K562 (cell line): ENCODE measurements at regions not wholly inside any gene's neighbourhood (a gene's known extent, or its start where the extent isn't known, plus 50 kb on each side); places are given as distances from the start of the nearest gene placed in this dataset.

Experiments used
- ATAC-seq: fragments of 200-7000 bp; cut with Tn5 transposase; 3 replicates; pipeline ENCODE4 v1.9.1; 2020; ENCODE audit warnings: moderate library complexity
- BruUV-seq: library from RNA; stranded (reverse); fragments of 400-500 nt; replicated peaks from 2 replicates; lab custom pipeline; 2021; lab: Mats Ljungman, UMichigan
- CTCF ChIA-PET: fragments of 300-600 bp; formaldehyde crosslinking; extraction: SDS; loops from one replicate; lab custom pipeline; 2021; ENCODE audit warnings: low intra/inter-chr PET ratio; lab: Yijun Ruan, JAX
- POLR2A ChIA-PET: fragments of 300-600, 350-650 bp; sonication (Branson Sonifier 250); formaldehyde crosslinking; extraction: SDS; loops from one replicate; lab custom pipeline; 2021; ENCODE audit warnings: antibody characterized with exemption, inconsistent platforms; lab: Yijun Ruan, JAX
- DNase-seq, 4 experiments: peaks; one replicate each; pipeline versions ENCODE4 v3.0.0 to v3.0.0-alpha.2; 2011 to 2018; ENCODE audit warnings: low spot score in 3 of 4, mixed read lengths in 3 of 4; ENCODE audit errors: extremely low read depth in 1 of 4
- FAIRE-seq: peaks from 2 replicates; lab custom pipeline; 2011; peaks lifted over from hg19 to GRCh38; lab: Jason Lieb, UNC
- H2AFZ ChIP-seq: 2 replicates; pipeline ENCODE4 v1.6.0; 2011; ENCODE audit warnings: low read depth, low read length, control low read depth, inconsistent platforms
- H3K27ac ChIP-seq: fragments of 200-600 bp; 3 replicates; pipeline ENCODE4 v1.8.0; 2011; ENCODE audit warnings: low read depth, mild to moderate bottlenecking, control low read depth, inconsistent platforms, low read length, moderate library complexity, mixed read lengths; ENCODE audit errors: extremely low read depth
- H3K27me3 ChIP-seq, 2 experiments: fragments of 300-600 bp in 1 of 2; 2 replicates in 1 of 2; 3 replicates in 1 of 2; pipeline versions ENCODE4 v1.6.0 to v1.8.0; 2011; ENCODE audit warnings: inconsistent platforms in 2 of 2, low read length in 2 of 2, mild to moderate bottlenecking in 1 of 2, mixed read lengths in 1 of 2, moderate library complexity in 1 of 2; ENCODE audit not compliant: control insufficient read depth in 2 of 2, insufficient read depth in 2 of 2
- H3K36me3 ChIP-seq: fragments of 300-600 bp; 3 replicates; pipeline ENCODE4 v1.8.0; 2011; ENCODE audit warnings: mild to moderate bottlenecking, low read length, inconsistent platforms; ENCODE audit not compliant: control insufficient read depth, insufficient read depth
- H3K4me1 ChIP-seq, 2 experiments: fragments of 200-600 bp in 1 of 2; replicated peaks in 1 of 2; 2 replicates in 1 of 2; 3 replicates in 1 of 2; pipeline versions ENCODE4 v1.5.1 to v1.8.0; 2011; ENCODE audit warnings: inconsistent platforms in 2 of 2, low read length in 2 of 2, mild to moderate bottlenecking in 1 of 2, mixed read lengths in 1 of 2, moderate library complexity in 1 of 2; ENCODE audit not compliant: control insufficient read depth in 2 of 2, insufficient read depth in 2 of 2
- H3K4me2 ChIP-seq: 2 replicates; pipeline ENCODE4 v1.6.1; 2011; ENCODE audit warnings: low read length, control low read depth, inconsistent platforms, mixed read lengths; ENCODE audit not compliant: insufficient read depth
- H3K4me3 ChIP-seq: fragments of 200-600 bp; sonication (generic), shearing (Covaris generic); 2 replicates; pipeline ENCODE4 v1.5.1; 2016; ENCODE audit warnings: control low read depth, inconsistent platforms
- H3K79me2 ChIP-seq: fragments of 200-600 bp; 3 replicates; pipeline ENCODE4 v1.8.0; 2011; ENCODE audit warnings: low read length, inconsistent platforms; ENCODE audit not compliant: control insufficient read depth, insufficient read depth
- H3K9ac ChIP-seq, 2 experiments: 2 replicates each; pipeline versions ENCODE4 v1.6.0 to v1.6.1; 2011; ENCODE audit warnings: low read depth in 2 of 2, low read length in 2 of 2, control low read depth in 1 of 2, inconsistent platforms in 1 of 2, mild to moderate bottlenecking in 1 of 2, mixed read lengths in 1 of 2; ENCODE audit not compliant: insufficient read depth in 1 of 2
- H3K9me1 ChIP-seq: one replicate; pipeline ENCODE4 v1.6.0; 2011; ENCODE audit warnings: inconsistent platforms, mild to moderate bottlenecking, low read length, moderate library complexity; ENCODE audit not compliant: control insufficient read depth, insufficient read depth
- H3K9me3 ChIP-seq: replicated peaks from 2 replicates; pipeline ENCODE4 v1.5.1; 2011; ENCODE audit warnings: low read depth, low read length, inconsistent platforms; ENCODE audit not compliant: control insufficient read depth, insufficient read depth
- H4K20me1 ChIP-seq: replicated peaks from 2 replicates; pipeline ENCODE4 v1.6.1; 2011; ENCODE audit warnings: low read length, inconsistent platforms, mixed read lengths; ENCODE audit not compliant: control insufficient read depth, insufficient read depth
- ATF1 ChIP-seq, 2 experiments: fragments of 450-650 bp in 1 of 2; IDR thresholded peaks; 2 replicates each; pipeline ENCODE4 v1.6.1; 2016; ENCODE audit warnings: missing compliant biosample characterization in 1 of 2, missing genetic modification characterization in 1 of 2
- ELF1 ChIP-seq: fragments of 200-800 bp; sonication (Bioruptor generic); IDR thresholded peaks from 2 replicates; pipeline ENCODE4 v1.6.1; 2016; ENCODE audit warnings: missing genetic modification characterization, missing compliant biosample characterization
- HEY1 ChIP-seq: fragments of 250-450 bp; sonication (Bioruptor Pico); IDR thresholded peaks from 2 replicates; pipeline ENCODE4 v1.5.0; 2020; ENCODE audit warnings: mild to moderate bottlenecking, moderate library complexity, borderline replicate concordance
- SMAD4 ChIP-seq: fragments of 250-450 bp; sonication (Bioruptor Pico); conservative IDR thresholded peaks from 2 replicates; pipeline ENCODE4 v1.8.0; 2021; ENCODE audit warnings: inconsistent platforms, mild to moderate bottlenecking, moderate library complexity
- TRIM24 ChIP-seq, 2 experiments: fragments of 450-650 bp; IDR thresholded peaks; 2 replicates each; pipeline ENCODE4 v1.6.1; 2016
- UBTF ChIP-seq, 2 experiments: IDR thresholded peaks; 2 replicates each; pipeline ENCODE4 v1.6.1; 2012; ENCODE audit warnings: improper control_type of control experiment in 2 of 2, low read depth in 2 of 2, low read length in 2 of 2, borderline replicate concordance in 1 of 2
- ZBTB9 ChIP-seq: fragments of 450-650 bp; formaldehyde crosslinking; IDR thresholded peaks from 2 replicates; pipeline ENCODE4 v1.4.0; 2020; ENCODE audit warnings: mild to moderate bottlenecking, moderate library complexity
- ZNF224 ChIP-seq: sonication (generic); formaldehyde crosslinking; IDR thresholded peaks from 2 replicates; pipeline ENCODE4 v1.8.0; 2022; ENCODE audit warnings: mild to moderate bottlenecking, missing genetic modification reagents
- ZNF316 ChIP-seq: fragments of 450-650 bp; IDR thresholded peaks from 2 replicates; pipeline ENCODE4 v1.6.1; 2016
- WGBS: fragments of 100-300 bp; shearing (Covaris generic); methylation state at CpG from one replicate; pipeline ENCODE4 v1.1.6; 2016; ENCODE audit warnings: low coverage, mixed read lengths; ENCODE audit not compliant: insufficient coverage; ENCODE audit errors: missing lambda C conversion rate; 5-methylcytosine and 5-hydroxymethylcytosine counted together
- in situ Hi-C: fragments of 300-500 bp; cut with MboI; formaldehyde crosslinking; loops from 4 replicates; pipeline ENCODE4 v1.15.0; 2018; ENCODE audit warnings: inconsistent platforms, mixed read lengths
- intact Hi-C: fragments of 100-400 bp; cut with micrococcal nuclease; formaldehyde crosslinking; loops from 2 replicates; pipeline ENCODE4 v1.14.2; 2022
- TF ChIP-seq, protein P1 (sequence below): sonication (generic); formaldehyde crosslinking; IDR thresholded peaks from 2 replicates; pipeline ENCODE4 v1.8.0; 2022; ENCODE audit warnings: missing genetic modification reagents, mild to moderate bottlenecking, borderline replicate concordance

DNA sequence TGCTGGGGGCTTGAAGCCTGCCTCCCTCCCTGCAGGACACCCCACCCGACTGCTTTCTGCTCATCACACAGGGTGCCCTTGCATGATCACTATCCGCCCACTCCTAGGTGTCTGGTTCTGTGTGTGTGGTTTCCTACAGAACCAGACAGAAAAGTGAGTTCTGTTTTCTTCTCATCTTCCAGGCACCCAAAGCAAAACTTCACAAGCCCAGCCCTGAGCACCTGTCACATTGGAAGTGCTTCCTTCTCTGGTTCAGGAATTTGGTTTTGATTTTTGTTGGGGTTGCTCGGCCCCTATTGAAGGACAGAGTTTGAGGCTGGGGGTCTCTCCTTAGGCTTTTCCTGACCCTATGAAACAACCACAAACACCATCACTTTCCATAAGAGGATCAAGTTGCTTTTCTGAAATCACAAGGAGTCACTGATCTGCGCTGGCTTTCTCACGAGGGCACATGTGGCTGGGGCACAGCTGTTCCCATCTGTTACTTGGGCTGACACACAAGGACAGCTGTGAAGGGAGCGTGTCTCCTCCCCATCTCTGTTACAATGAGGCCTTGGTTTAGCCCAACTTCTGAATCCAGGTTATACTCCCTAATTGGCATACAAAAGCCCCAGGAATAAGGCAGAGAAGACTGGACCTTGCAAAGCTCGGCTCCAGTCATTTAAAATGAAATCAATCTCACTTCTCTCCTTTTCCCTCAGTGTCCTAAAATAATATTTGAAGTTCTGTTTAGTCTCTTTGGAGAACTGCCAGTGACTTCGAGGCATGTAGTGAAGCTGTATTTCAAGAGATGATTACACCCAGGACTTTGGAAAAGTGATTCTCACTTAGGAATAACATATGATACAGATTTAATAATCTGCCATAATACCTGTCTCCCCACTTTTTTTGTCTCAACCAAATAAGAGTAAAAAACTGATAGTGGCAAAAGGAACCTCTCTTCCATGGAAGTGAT lies 213.1 kb upstream of the GAS1 start:
- no peaks in the 10 kb centered on the region for H3K27me3 ChIP-seq
- H3K4me3 ChIP-seq: no peak overlapping the region
- FAIRE-seq (no peak), DNase-seq (no peak), ATAC-seq (no peak)
- TF ChIP-seq TRIM24 (IDR thresholded peaks at IDR 0.05) (no peak), ATF1 (CRISPR knock-in tag; IDR thresholded peaks at IDR 0.05) (no peak), ATF1 (tag; IDR thresholded peaks at IDR 0.05) (no peak), HEY1 (CRISPR knock-in tag) (no peak), ELF1 (tag) (no peak), SMAD4 (CRISPR knock-in tag) (no peak), ZNF316 (no peak), ZBTB9 (no peak), UBTF (IDR thresholded peaks at IDR 0.05; ENCODE audit: borderline replicate concordance in 1 of 2, low read depth in 2 of 2, low read length in 2 of 2) (no peak), ZNF224 (CRISPR knock-in tag) (no peak)
- TF ChIP-seq, protein P1, sequence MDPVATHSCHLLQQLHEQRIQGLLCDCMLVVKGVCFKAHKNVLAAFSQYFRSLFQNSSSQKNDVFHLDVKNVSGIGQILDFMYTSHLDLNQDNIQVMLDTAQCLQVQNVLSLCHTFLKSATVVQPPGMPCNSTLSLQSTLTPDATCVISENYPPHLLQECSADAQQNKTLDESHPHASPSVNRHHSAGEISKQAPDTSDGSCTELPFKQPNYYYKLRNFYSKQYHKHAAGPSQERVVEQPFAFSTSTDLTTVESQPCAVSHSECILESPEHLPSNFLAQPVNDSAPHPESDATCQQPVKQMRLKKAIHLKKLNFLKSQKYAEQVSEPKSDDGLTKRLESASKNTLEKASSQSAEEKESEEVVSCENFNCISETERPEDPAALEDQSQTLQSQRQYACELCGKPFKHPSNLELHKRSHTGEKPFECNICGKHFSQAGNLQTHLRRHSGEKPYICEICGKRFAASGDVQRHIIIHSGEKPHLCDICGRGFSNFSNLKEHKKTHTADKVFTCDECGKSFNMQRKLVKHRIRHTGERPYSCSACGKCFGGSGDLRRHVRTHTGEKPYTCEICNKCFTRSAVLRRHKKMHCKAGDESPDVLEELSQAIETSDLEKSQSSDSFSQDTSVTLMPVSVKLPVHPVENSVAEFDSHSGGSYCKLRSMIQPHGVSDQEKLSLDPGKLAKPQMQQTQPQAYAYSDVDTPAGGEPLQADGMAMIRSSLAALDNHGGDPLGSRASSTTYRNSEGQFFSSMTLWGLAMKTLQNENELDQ: no peak
- H3K79me2 ChIP-seq: no peaks in the 10 kb centered on the region
- no peak overlapping the region for H3K9ac ChIP-seq
- in situ Hi-C loops (no loop called here), intact Hi-C loops (no loop called here)
- H3K27ac ChIP-seq: no peak overlapping the region
- no peak overlapping the region for H2AFZ ChIP-seq
- H3K4me2 ChIP-seq: no peak overlapping the region
- H3K4me1 ChIP-seq: no peaks in the 10 kb centered on the region; a peak in 1 of 5 replicates
- no peaks in the 10 kb centered on the region for H3K9me3 ChIP-seq
- POLR2A ChIA-PET: no interaction called here
- no peaks in the 10 kb centered on the region for H3K9me1 ChIP-seq
- WGBS: 0% methylated on average over 4 of the region's 8 CpGs
- CTCF ChIA-PET: interaction anchor here (1.0 kb wide), 1 partner anchor 9 kb away, joined by 3 read pairs; no protein-coding TSS in a partner anchor
- no peaks in the 10 kb centered on the region for H4K20me1 ChIP-seq
- no TSS peak for BruUV-seq
- H3K36me3 ChIP-seq: no peaks in the 10 kb centered on the region
